HEK293 (cell line): ENCODE measurements at regions not wholly inside any gene's neighbourhood (a gene's known extent, or its start where the extent isn't known, plus 50 kb on each side); places are given as distances from the start of the nearest gene placed in this dataset.

Source experiments
- CTCF ChIA-PET: fragments of 350-600 bp; formaldehyde crosslinking; extraction: SDS; loops from one replicate; lab custom pipeline; 2021; ENCODE audit warnings: antibody characterized with exemption; lab: Yijun Ruan, JAX
- POLR2A ChIA-PET: fragments of 300-600 bp; formaldehyde crosslinking; extraction: SDS; loops from one replicate; lab custom pipeline; 2020; ENCODE audit warnings: antibody characterized with exemption, inconsistent platforms; lab: Yijun Ruan, JAX
- H3K27ac ChIP-seq: fragments of 200-500 bp; sonication (Bioruptor generic); 2 replicates; pipeline ENCODE4 v1.5.1; 2014; ENCODE audit warnings: low read depth, low read length, control low read depth, inconsistent platforms; ENCODE audit errors: extremely low read depth
- H3K36me3 ChIP-seq, 2 experiments: fragments of 200-500 bp in 1 of 2; sonication (Bioruptor generic) in 1 of 2; 1 replicate in 1 of 2; 2 replicates in 1 of 2; pipeline ENCODE4 v1.5.1; 2014 to 2017; ENCODE audit warnings: inconsistent platforms in 2 of 2, low read length in 2 of 2; ENCODE audit not compliant: control insufficient read depth in 2 of 2, insufficient read depth in 1 of 2
- H3K4me1 ChIP-seq: fragments of 200-500 bp; sonication (Bioruptor generic); 2 replicates; pipeline ENCODE4 v1.5.1; 2014; ENCODE audit warnings: mild to moderate bottlenecking, low read length, inconsistent platforms; ENCODE audit not compliant: control insufficient read depth, insufficient read depth
- H3K4me3 ChIP-seq: 2 replicates; pipeline ENCODE4 v1.5.1; 2011; ENCODE audit warnings: low read depth, mild to moderate bottlenecking, control low read depth, low read length, moderate library complexity
- H3K9me3 ChIP-seq: fragments of 200-500 bp; sonication (Bioruptor generic); 2 replicates; pipeline ENCODE4 v1.5.1; 2014; ENCODE audit warnings: low read depth, low read length, inconsistent platforms; ENCODE audit not compliant: control insufficient read depth, insufficient read depth
- SCRT1 ChIP-seq: fragments of 450-650 bp; formaldehyde crosslinking; IDR thresholded peaks from 2 replicates; pipeline ENCODE4 v1.5.1; 2016; ENCODE audit warnings: missing biosample characterization, missing genetic modification characterization, borderline replicate concordance
- SP3 ChIP-seq: fragments of 450-650 bp; formaldehyde crosslinking; IDR thresholded peaks from 2 replicates; pipeline ENCODE4 v1.5.1; 2016; ENCODE audit warnings: missing biosample characterization, missing genetic modification characterization
- WT1 ChIP-seq: fragments of 450-650 bp; formaldehyde crosslinking; IDR thresholded peaks from 2 replicates; pipeline ENCODE4 v1.5.1; 2016; ENCODE audit warnings: missing biosample characterization, missing genetic modification characterization
- ZBTB21 ChIP-seq: fragments of 450-650 bp; formaldehyde crosslinking; IDR thresholded peaks from 2 replicates; pipeline ENCODE4 v1.5.1; 2017; ENCODE audit warnings: missing biosample characterization, missing genetic modification characterization
- ZBTB26 ChIP-seq: fragments of 450-650 bp; formaldehyde crosslinking; optimal IDR thresholded peaks from 2 replicates; pipeline ENCODE3; 2016; ENCODE audit warnings: missing biosample characterization, mild to moderate bottlenecking, missing genetic modification characterization
- ZNF23 ChIP-seq: fragments of 450-650 bp; formaldehyde crosslinking; IDR thresholded peaks from 2 replicates; pipeline ENCODE4 v1.5.1; 2016; ENCODE audit warnings: missing biosample characterization, missing genetic modification characterization, borderline replicate concordance
- ZNF248 ChIP-seq: fragments of 450-650 bp; formaldehyde crosslinking; IDR thresholded peaks from 2 replicates; pipeline ENCODE4 v1.5.1; 2017; ENCODE audit warnings: missing biosample characterization, missing genetic modification characterization
- ZNF366 ChIP-seq: fragments of 450-650 bp; formaldehyde crosslinking; conservative IDR thresholded peaks from 2 replicates; pipeline ENCODE4 v1.5.1; 2016; ENCODE audit warnings: missing biosample characterization, missing genetic modification characterization
- ZNF449 ChIP-seq: fragments of 450-650 bp; formaldehyde crosslinking; IDR thresholded peaks from 2 replicates; pipeline ENCODE4 v1.5.1; 2017; ENCODE audit warnings: missing biosample characterization, mild to moderate bottlenecking, missing genetic modification characterization, moderate library complexity
- ZNF510 ChIP-seq: fragments of 450-650 bp; formaldehyde crosslinking; IDR thresholded peaks from 2 replicates; pipeline ENCODE4 v1.5.1; 2018; ENCODE audit warnings: mild to moderate bottlenecking, missing genetic modification characterization, missing biosample characterization; ENCODE audit not compliant: insufficient replicate concordance
- ZNF518A ChIP-seq: fragments of 450-650 bp; formaldehyde crosslinking; conservative IDR thresholded peaks from 2 replicates; pipeline ENCODE4 v1.5.1; 2016; ENCODE audit warnings: low read depth, missing biosample characterization, missing genetic modification characterization
- ZNF580 ChIP-seq: fragments of 450-650 bp; formaldehyde crosslinking; IDR thresholded peaks from 2 replicates; pipeline ENCODE4 v1.5.1; 2016; ENCODE audit warnings: missing biosample characterization, missing genetic modification characterization
- ZNF600 ChIP-seq: fragments of 450-650 bp; formaldehyde crosslinking; IDR thresholded peaks from 2 replicates; pipeline ENCODE4 v1.5.1; 2016; ENCODE audit warnings: missing biosample characterization, missing genetic modification characterization
- ZNF670 ChIP-seq: fragments of 450-650 bp; formaldehyde crosslinking; IDR thresholded peaks from 2 replicates; pipeline ENCODE4 v1.5.1; 2016; ENCODE audit warnings: missing biosample characterization, missing genetic modification characterization, low read depth
- TF ChIP-seq, protein P1 (sequence below): fragments of 450-650 bp; formaldehyde crosslinking; IDR thresholded peaks from 2 replicates; pipeline ENCODE4 v1.5.1; 2016; ENCODE audit warnings: missing biosample characterization, missing genetic modification characterization
- TF ChIP-seq, protein P2 (sequence below): fragments of 450-650 bp; formaldehyde crosslinking; IDR thresholded peaks from 2 replicates; pipeline ENCODE4 v1.5.1; 2016; ENCODE audit warnings: missing biosample characterization, missing genetic modification characterization
- TF ChIP-seq, protein P3 (sequence below): fragments of 450-650 bp; formaldehyde crosslinking; IDR thresholded peaks from 2 replicates; pipeline ENCODE4 v1.5.1; 2016; ENCODE audit warnings: missing biosample characterization, missing genetic modification characterization

DNA sequence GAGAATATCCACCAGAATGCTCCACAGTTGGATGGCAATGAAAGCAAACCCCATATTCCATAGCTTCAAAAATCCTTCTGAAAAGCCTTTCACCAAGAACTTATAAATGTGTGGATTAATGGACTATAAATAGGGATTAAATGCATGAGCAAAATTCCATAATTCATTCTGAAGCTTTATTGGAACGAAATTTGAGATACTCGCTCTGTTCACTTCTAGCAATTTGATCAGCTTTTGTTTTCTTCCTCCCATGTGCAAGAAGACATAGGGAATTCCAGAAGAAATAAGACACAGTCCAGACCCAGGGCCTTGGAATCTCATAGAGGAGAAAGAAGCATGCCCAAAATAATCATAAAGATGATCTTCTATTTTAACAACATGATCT is 285.9 kb upstream of the TMPO start (continued):
- no peak for TF ChIP-seq ZBTB26 (tag by site-specific recombination)
- TF ChIP-seq ZBTB21: no peak
- no peak for TF ChIP-seq ZNF449 (tag by site-specific recombination)
- no peak for TF ChIP-seq SCRT1 (tag by site-specific recombination)
- TF ChIP-seq, protein P1, sequence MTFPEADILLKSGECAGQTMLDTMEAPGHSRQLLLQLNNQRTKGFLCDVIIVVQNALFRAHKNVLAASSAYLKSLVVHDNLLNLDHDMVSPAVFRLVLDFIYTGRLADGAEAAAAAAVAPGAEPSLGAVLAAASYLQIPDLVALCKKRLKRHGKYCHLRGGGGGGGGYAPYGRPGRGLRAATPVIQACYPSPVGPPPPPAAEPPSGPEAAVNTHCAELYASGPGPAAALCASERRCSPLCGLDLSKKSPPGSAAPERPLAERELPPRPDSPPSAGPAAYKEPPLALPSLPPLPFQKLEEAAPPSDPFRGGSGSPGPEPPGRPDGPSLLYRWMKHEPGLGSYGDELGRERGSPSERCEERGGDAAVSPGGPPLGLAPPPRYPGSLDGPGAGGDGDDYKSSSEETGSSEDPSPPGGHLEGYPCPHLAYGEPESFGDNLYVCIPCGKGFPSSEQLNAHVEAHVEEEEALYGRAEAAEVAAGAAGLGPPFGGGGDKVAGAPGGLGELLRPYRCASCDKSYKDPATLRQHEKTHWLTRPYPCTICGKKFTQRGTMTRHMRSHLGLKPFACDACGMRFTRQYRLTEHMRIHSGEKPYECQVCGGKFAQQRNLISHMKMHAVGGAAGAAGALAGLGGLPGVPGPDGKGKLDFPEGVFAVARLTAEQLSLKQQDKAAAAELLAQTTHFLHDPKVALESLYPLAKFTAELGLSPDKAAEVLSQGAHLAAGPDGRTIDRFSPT (tag by site-specific recombination): no peak
- no peak for TF ChIP-seq ZNF248 (tag by site-specific recombination)

DNA sequence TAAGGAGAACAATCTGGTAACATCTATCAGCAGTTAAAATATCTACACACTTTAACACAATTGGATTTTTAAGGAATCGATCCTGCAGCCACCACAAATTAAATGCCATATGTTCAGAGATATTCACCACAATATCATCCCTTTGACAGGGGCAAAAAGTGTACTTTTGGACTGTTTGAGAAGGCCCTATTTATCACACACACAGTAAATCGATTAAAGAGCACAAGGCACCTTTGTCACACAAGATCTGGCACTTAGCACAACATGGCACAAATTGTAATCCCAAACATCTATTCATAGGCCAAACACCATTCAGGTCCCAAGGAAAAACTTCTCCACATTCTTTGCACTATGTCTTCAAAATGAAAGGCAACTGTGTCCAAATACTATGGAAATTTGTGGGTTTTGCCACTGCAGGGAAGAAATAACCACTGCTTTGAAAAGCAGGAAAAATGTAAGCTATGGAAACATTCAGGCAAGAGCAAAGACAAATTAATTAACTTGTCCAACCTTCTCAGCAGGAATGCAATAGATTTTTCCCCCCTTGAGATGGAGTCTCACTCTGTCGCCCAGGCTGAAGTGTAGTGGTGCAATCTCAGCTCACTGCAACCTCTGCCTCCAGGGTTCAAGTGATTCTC is 282.5 kb upstream of the TMPO start:
- Histone ChIP-seq H3K36me3 (no peaks in the 10 kb centered on the region), H3K4me1 (no peaks in the 10 kb centered on the region), H3K27ac (no peak overlapping the region), H3K9me3 (no peaks in the 10 kb centered on the region), H3K4me3 (no peak overlapping the region)
- POLR2A ChIA-PET: no interaction called here
- CTCF ChIA-PET: no interaction called here
- TF ChIP-seq ZNF580 (no peak), ZNF518A (tag by site-specific recombination) (no peak), ZNF23 (tag by site-specific recombination) (no peak), SP3 (no peak), ZNF510 (tag by site-specific recombination) (no peak), WT1 (tag by site-specific recombination) (no peak), ZNF670 (no peak), ZNF600 (no peak), ZNF366 (tag by site-specific recombination) (no peak)
- TF ChIP-seq, protein P2, sequence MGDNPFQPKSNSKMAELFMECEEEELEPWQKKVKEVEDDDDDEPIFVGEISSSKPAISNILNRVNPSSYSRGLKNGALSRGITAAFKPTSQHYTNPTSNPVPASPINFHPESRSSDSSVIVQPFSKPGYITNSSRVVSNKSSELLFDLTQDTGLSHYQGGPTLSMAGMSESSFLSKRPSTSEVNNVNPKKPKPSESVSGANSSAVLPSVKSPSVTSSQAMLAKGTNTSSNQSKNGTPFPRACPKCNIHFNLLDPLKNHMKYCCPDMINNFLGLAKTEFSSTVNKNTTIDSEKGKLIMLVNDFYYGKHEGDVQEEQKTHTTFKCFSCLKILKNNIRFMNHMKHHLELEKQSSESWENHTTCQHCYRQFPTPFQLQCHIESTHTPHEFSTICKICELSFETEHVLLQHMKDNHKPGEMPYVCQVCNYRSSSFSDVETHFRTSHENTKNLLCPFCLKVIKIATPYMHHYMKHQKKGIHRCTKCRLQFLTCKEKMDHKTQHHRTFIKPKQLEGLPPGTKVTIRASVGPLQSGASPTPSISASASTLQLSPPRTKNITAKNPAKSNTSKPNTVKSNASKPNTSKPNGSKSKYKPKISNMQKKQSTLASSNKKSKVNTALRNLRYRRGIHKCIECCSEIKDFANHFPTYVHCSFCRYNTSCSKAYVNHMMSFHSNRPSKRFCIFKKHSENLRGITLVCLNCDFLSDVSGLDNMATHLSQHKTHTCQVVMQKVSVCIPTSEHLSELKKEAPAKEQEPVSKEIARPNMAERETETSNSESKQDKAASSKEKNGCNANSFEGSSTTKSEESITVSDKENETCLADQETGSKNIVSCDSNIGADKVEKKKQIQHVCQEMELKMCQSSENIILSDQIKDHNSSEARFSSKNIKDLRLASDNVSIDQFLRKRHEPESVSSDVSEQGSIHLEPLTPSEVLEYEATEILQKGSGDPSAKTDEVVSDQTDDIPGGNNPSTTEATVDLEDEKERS: no peak
- TF ChIP-seq, protein P3, sequence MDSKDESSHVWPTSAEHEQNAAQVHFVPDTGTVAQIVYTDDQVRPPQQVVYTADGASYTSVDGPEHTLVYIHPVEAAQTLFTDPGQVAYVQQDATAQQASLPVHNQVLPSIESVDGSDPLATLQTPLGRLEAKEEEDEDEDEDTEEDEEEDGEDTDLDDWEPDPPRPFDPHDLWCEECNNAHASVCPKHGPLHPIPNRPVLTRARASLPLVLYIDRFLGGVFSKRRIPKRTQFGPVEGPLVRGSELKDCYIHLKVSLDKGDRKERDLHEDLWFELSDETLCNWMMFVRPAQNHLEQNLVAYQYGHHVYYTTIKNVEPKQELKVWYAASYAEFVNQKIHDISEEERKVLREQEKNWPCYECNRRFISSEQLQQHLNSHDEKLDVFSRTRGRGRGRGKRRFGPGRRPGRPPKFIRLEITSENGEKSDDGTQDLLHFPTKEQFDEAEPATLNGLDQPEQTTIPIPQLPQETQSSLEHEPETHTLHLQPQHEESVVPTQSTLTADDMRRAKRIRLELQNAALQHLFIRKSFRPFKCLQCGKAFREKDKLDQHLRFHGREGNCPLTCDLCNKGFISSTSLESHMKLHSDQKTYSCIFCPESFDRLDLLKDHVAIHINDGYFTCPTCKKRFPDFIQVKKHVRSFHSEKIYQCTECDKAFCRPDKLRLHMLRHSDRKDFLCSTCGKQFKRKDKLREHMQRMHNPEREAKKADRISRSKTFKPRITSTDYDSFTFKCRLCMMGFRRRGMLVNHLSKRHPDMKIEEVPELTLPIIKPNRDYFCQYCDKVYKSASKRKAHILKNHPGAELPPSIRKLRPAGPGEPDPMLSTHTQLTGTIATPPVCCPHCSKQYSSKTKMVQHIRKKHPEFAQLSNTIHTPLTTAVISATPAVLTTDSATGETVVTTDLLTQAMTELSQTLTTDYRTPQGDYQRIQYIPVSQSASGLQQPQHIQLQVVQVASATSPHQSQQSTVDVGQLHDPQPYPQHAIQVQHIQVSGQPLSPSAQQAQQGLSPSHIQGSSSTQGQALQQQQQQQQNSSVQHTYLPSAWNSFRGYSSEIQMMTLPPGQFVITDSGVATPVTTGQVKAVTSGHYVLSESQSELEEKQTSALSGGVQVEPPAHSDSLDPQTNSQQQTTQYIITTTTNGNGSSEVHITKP (tag by site-specific recombination): no peak
